Suprapubic skin (tissue), 4 donors: ENCODE measurements at regions not wholly inside any gene's neighbourhood (a gene's known extent, or its start where the extent isn't known, plus 50 kb on each side); places are given as distances from the start of the nearest gene placed in this dataset.
A peak's percentile ranks its signal among the peaks of the same experiment; 100 is the strongest.
"Not testable (repeated sequence)": the region's sequence is repeated elsewhere in the genome, so short reads cannot be mapped to it uniquely, and the experiment has no call there.

ENCODE experiments used
- DNase-seq, 2 donors: peaks; one replicate each; pipeline ENCODE4 v3.0.0-alpha.2; 2019; ENCODE audit warnings: low spot score in 2 of 2
- H3K27ac ChIP-seq: fragments of 200-600 bp; sonication (generic); one replicate; pipeline ENCODE4 v1.5.1; 2019
- H3K27me3 ChIP-seq: fragments of 200-600 bp; sonication (generic); one replicate; pipeline ENCODE4 v1.5.1; 2019
- H3K36me3 ChIP-seq: fragments of 200-600 bp; sonication (generic); one replicate; pipeline ENCODE4 v1.5.1; 2019
- H3K4me1 ChIP-seq: fragments of 200-600 bp; sonication (generic); one replicate; pipeline ENCODE4 v1.5.1; 2019
- H3K4me3 ChIP-seq: fragments of 200-600 bp; sonication (generic); one replicate; pipeline ENCODE4 v1.5.1; 2019; ENCODE audit warnings: mild to moderate bottlenecking
- H3K9me3 ChIP-seq: fragments of 200-600 bp; sonication (generic); one replicate; pipeline ENCODE4 v1.5.1; 2019
- EP300 ChIP-seq: sonication (generic); formaldehyde crosslinking; IDR thresholded peaks from one replicate; pipeline ENCODE4 v1.6.1; 2017; ENCODE audit warnings: antibody characterized with exemption
- POLR2A ChIP-seq, 2 donors: fragments of 450-650 bp; IDR thresholded peaks; one replicate each; pipeline ENCODE4 v1.6.1; 2017; ENCODE audit warnings: antibody characterized with exemption in 2 of 2, mild to moderate bottlenecking in 2 of 2, moderate library complexity in 2 of 2
- POLR2AphosphoS5 ChIP-seq, 3 donors: sonication (generic); formaldehyde crosslinking; IDR thresholded peaks; one replicate each; pipeline ENCODE4 v1.6.1; 2017; ENCODE audit warnings: antibody characterized with exemption in 3 of 3
- WGBS: methylation state at CpG from one replicate; pipeline ENCODE4 v1.1.5; 2018; 5-methylcytosine and 5-hydroxymethylcytosine counted together
- TF ChIP-seq, protein P1 (sequence below), 2 donors: fragments of 200-600 bp in 1 of 2; fragments of 450-650 bp in 1 of 2; sonication (generic) in 1 of 2; IDR thresholded peaks; one replicate each; pipeline ENCODE4 v1.5.1; 2016 to 2019; ENCODE audit warnings: antibody characterized with exemption in 2 of 2, mild to moderate bottlenecking in 1 of 2, moderate library complexity in 1 of 2

- TF ChIP-seq EP300 (no peak), POLR2AphosphoS5 (IDR thresholded peaks at IDR 0.05) (no peak), POLR2A (IDR thresholded peaks at IDR 0.05) (no peak)
- TF ChIP-seq, protein P1, sequence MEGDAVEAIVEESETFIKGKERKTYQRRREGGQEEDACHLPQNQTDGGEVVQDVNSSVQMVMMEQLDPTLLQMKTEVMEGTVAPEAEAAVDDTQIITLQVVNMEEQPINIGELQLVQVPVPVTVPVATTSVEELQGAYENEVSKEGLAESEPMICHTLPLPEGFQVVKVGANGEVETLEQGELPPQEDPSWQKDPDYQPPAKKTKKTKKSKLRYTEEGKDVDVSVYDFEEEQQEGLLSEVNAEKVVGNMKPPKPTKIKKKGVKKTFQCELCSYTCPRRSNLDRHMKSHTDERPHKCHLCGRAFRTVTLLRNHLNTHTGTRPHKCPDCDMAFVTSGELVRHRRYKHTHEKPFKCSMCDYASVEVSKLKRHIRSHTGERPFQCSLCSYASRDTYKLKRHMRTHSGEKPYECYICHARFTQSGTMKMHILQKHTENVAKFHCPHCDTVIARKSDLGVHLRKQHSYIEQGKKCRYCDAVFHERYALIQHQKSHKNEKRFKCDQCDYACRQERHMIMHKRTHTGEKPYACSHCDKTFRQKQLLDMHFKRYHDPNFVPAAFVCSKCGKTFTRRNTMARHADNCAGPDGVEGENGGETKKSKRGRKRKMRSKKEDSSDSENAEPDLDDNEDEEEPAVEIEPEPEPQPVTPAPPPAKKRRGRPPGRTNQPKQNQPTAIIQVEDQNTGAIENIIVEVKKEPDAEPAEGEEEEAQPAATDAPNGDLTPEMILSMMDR (IDR thresholded peaks at IDR 0.05) = no peak
- DNase-seq = no peak
- Histone ChIP-seq H3K4me3 (no peak overlapping the region), H3K9me3 (no peaks in the 10 kb centered on the region), H3K36me3 (no peaks in the 10 kb centered on the region), H3K27ac (no peak overlapping the region), H3K4me1 (peaks cover 13% of the 10 kb centered on the region), H3K27me3 (peaks cover 4% of the 10 kb centered on the region)
Observed at GRCh38 chr10:114872519-114873087, 51.0 kb downstream of the FHIP2A start.

DNA sequence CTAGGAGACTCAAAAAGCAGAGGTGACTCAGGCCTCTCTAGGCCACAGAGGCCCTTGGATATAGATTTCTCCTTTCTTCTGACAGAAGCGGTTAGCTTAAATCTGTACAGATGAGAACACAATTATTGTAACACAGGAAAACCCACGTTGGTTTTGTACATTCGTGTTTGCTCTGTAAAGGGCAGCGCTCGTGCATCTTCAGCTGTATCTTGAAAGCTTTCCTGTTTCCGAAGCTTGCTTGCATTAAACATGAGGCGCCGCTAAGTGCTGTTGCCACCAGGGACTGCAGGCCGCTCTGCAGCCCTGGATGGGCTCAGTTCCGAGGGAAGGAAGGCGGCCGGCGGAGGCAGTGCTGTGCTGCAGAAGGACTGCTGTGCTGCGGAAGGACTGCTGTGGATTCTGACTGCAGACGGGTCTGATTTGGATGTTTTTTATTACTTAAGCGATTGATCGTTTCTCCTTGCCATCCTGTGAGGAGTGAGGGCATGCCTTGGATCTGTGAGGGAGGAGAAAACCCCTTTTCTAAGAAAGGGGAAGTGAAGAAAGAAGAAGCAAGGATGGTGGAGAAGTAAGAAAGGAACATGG, 53.3 kb downstream of the FHIP2A start:
- no peaks in the 10 kb centered on the region for H3K4me1 ChIP-seq
- DNase-seq = no peak
- TF ChIP-seq POLR2AphosphoS5 (IDR thresholded peaks at IDR 0.05) (no peak), EP300 (no peak), POLR2A (IDR thresholded peaks at IDR 0.05) (no peak)
- TF ChIP-seq, protein P1 (IDR thresholded peaks at IDR 0.05) = no peak
- peaks cover 4% of the 10 kb centered on the region for H3K27me3 ChIP-seq
- 63% methylated on average over 17 of the region's 17 CpGs for WGBS
- H3K36me3 ChIP-seq = no peaks in the 10 kb centered on the region
- no peak overlapping the region for H3K4me3 ChIP-seq
- H3K27ac ChIP-seq = no peak overlapping the region
- no peaks in the 10 kb centered on the region for H3K9me3 ChIP-seq

DNA sequence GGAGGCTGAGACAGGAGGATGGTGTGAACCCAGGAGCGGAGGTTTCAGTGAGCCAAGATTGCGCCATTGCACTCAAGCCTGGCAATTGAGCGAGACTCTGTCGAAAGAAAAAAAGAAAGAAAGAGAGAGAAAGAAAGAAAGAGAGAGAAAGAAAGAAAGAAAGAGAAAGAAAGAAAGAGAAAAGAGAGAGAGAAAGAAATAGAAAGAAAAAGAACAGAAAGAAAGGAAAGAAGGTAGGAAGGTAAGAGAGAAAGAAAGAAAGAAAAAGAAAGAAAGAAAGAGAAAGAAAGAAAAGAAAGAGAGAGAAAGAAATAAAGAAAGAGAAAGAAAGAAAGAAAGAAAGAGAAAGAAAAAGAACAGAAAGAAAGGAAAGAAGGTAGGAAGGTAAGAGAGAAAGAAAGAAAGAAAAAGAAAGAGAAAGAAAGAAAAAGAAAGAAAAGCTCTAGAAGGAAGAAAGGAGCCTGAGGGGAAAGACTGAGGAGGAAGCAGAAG, 54.1 kb downstream of the FHIP2A start:
- not testable (repeated sequence) for H3K36me3 ChIP-seq, DNase-seq, H3K9me3 ChIP-seq, H3K4me3 ChIP-seq, H3K4me1 ChIP-seq, H3K27ac ChIP-seq, H3K27me3 ChIP-seq
- 94% methylated on average over 4 of the region's 4 CpGs for WGBS

GRCh38 chr10:114876169-114876568, 54.6 kb downstream of the FHIP2A start:
- no peak for DNase-seq
- no peaks in the 10 kb centered on the region for H3K9me3 ChIP-seq
- 73% methylated on average over 9 of the region's 9 CpGs for WGBS
- TF ChIP-seq POLR2A (IDR thresholded peaks at IDR 0.05) (no peak), POLR2AphosphoS5 (IDR thresholded peaks at IDR 0.05) (no peak), EP300 (no peak)
- TF ChIP-seq, protein P1 (IDR thresholded peaks at IDR 0.05) = no peak
- H3K4me3 ChIP-seq = no peak overlapping the region
- H3K27ac ChIP-seq = no peak overlapping the region
- H3K36me3 ChIP-seq = no peaks in the 10 kb centered on the region
- H3K4me1 ChIP-seq = no peaks in the 10 kb centered on the region
- H3K27me3 ChIP-seq = peaks cover 4% of the 10 kb centered on the region

GRCh38 chr10:114876602-114877300, 55.2 kb downstream of the FHIP2A start:
- no peaks in the 10 kb centered on the region for H3K4me1 ChIP-seq
- H3K27me3 ChIP-seq = peaks cover 4% of the 10 kb centered on the region
- WGBS = 19% methylated on average over 20 of the region's 20 CpGs
- no peaks in the 10 kb centered on the region for H3K9me3 ChIP-seq
- peak; percentile 72 to 86 for DNase-seq
- no peak overlapping the region for H3K4me3 ChIP-seq
- TF ChIP-seq, protein P1 (IDR thresholded peaks at IDR 0.05) = peak; percentile 46 to 71
- no peak for TF ChIP-seq POLR2AphosphoS5 (IDR thresholded peaks at IDR 0.05)
- no peak for TF ChIP-seq POLR2A (IDR thresholded peaks at IDR 0.05)
- TF ChIP-seq EP300 = no peak
- no peaks in the 10 kb centered on the region for H3K36me3 ChIP-seq
- H3K27ac ChIP-seq = no peak overlapping the region
